ENCODE measurements at regions not wholly inside any gene's neighbourhood (a gene's known extent, or its start where the extent isn't known, plus 50 kb on each side); places are given as distances from the start of the nearest gene placed in this dataset.

DNA sequence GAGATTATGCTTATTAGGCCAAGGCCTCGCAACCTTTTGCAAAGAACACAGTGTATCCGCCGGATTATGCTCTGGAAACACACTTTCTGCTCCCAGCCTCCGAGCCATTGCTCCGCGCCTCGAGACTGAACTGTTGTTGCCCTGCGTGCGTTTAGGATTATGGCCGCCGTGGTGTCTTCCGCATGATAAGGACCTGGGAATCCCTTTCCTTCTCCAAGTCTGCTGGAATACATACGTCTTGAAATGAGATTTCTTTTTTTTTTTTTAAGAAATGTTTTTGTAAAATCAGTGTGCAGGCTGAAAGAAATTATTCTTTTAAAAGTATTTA is 89.8 kb upstream of the SOX1 start:
- TF ChIP-seq TP53 (CRISPR knock-in tag; IDR thresholded peaks at IDR 0.05) (no peak), ZC3H11A (IDR thresholded peaks at IDR 0.05) (no peak), RAD21 (conservative IDR thresholded peaks at IDR 0.05 in 1 of 2, IDR thresholded peaks at IDR 0.05 in 1 of 2) (no peak), GATA3 (IDR thresholded peaks at IDR 0.05; ENCODE audit: borderline replicate concordance) (no peak), JUN (IDR thresholded peaks at IDR 0.05) (no peak), MAZ (IDR thresholded peaks at IDR 0.05; ENCODE audit: borderline replicate concordance, low read depth, low read length) (no peak)
- Histone ChIP-seq H3K4me2 (no peak overlapping the region), H3K27ac (no peak overlapping the region), H3K4me1 (no peaks in the 10 kb centered on the region), H3K9me3 (no peaks in the 10 kb centered on the region), H3K4me3 (no peak overlapping the region)
- no peak for ATAC-seq
- no peak for DNase-seq (ENCODE audit: low read depth in 1 of 2, low spot score in 1 of 2)
- no peak for FAIRE-seq
- CTCF ChIA-PET = no interaction called here
- POLR2A ChIA-PET = no interaction called here
- 69% methylated on average over 13 of the region's 13 CpGs for WGBS (ENCODE audit: missing lambda C conversion rate)

DNA sequence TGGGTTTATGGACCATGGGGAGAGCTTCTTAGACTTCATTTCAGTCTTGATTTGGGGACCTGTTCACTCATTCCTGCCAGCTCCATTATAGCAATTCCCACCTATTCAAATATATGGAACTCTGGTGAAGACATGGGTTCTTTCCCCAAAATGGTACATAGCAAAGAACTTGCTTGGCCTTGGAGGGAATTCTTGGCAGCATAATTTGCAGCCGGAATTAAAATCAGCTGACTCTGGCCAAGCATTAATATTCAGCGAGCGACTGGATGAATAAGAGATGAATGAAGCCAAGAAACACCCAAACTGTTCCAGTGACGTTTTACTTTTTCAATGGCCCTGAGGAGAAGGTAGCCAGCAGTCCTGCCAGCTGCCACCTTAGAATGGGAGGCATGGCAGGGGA is 88.4 kb upstream of the SOX1 start:
- ChIA-PET CTCF (no interaction called here), POLR2A (no interaction called here)
- FAIRE-seq (no peak), DNase-seq (ENCODE audit: low read depth in 1 of 2, low spot score in 1 of 2) (no peak), ATAC-seq (no peak)
- Histone ChIP-seq H3K4me3 (no peak overlapping the region), H3K4me1 (no peaks in the 10 kb centered on the region), H3K27ac (no peak overlapping the region), H3K9me3 (no peaks in the 10 kb centered on the region), H3K4me2 (no peak overlapping the region)
- TF ChIP-seq MYC (IDR thresholded peaks at IDR 0.05; ENCODE audit: borderline replicate concordance, low read length) (no peak), NPAS2 (CRISPR knock-in tag; IDR thresholded peaks at IDR 0.05; ENCODE audit: borderline replicate concordance) (no peak), MAFK (IDR thresholded peaks at IDR 0.05; ENCODE audit: partially characterized antibody) (no peak), EHMT2 (IDR thresholded peaks at IDR 0.05; ENCODE audit: low read depth) (no peak), RFX5 (IDR thresholded peaks at IDR 0.05) (no peak), ESRRA (IDR thresholded peaks at IDR 0.05; ENCODE audit: borderline replicate concordance, low read length) (no peak), MAZ (IDR thresholded peaks at IDR 0.05; ENCODE audit: borderline replicate concordance, low read depth, low read length) (no peak), GATA3 (IDR thresholded peaks at IDR 0.05; ENCODE audit: borderline replicate concordance) (no peak)
- TF ChIP-seq, protein P1, sequence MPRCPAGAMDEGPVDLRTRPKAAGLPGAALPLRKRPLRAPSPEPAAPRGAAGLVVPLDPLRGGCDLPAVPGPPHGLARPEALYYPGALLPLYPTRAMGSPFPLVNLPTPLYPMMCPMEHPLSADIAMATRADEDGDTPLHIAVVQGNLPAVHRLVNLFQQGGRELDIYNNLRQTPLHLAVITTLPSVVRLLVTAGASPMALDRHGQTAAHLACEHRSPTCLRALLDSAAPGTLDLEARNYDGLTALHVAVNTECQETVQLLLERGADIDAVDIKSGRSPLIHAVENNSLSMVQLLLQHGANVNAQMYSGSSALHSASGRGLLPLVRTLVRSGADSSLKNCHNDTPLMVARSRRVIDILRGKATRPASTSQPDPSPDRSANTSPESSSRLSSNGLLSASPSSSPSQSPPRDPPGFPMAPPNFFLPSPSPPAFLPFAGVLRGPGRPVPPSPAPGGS (IDR thresholded peaks at IDR 0.05) = no peak
- WGBS (ENCODE audit: missing lambda C conversion rate) = 25% methylated on average over 4 of the region's 4 CpGs

DNA sequence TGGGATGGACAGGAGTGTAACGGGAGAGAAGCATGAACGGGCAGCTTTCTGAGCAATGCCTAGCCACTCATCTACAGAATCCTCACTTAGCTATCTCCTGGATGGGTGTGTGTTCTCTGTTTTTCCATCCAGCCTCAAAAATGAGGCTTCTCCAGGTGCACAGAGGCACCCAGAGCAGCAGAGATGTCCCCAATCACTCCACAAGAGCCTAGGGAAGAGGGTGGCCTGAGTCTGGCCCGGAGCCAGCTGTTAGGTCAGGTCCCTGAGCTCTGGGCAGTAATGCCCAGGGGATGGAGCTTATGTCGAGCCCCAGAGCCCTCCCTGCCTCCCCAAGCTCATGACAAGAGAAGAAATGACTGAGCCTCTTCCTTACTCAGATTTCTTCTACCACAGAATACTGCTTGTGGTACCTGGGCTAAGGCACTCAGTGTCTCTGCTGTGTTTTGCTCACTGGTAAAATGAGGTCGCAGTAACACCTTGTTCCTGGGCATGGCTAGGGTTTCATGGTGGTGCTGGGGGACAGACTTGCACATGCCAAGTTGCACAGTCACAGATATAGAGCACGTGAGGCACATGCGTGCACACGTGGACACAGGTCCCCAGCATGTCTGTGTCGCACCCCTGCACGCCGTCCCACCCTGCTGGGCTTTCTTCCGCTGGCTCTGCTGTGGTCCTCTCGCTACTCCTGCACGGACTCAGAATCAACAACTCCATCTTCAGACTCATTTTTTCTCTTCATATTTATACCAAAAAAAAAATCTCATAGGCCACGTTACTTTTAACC is 86.6 kb upstream of the SOX1 start:
- 21% methylated on average over 13 of the region's 15 CpGs for WGBS (ENCODE audit: missing lambda C conversion rate)
- FAIRE-seq = no peak
- CTCF ChIA-PET = interaction anchor here (1.0 kb wide), 1 partner anchor 40 kb away, joined by 3 read pairs; no protein-coding TSS in a partner anchor

More for the DNA sequence above, 86.6 kb upstream of the SOX1 start:
- POLR2A ChIA-PET = no interaction called here
- Histone ChIP-seq H3K4me2 (no peak overlapping the region), H3K4me1 (no peaks in the 10 kb centered on the region), H3K4me3 (no peak overlapping the region), H3K27ac (no peak overlapping the region), H3K9me3 (no peaks in the 10 kb centered on the region)
- DNase-seq (ENCODE audit: low read depth in 1 of 2, low spot score in 1 of 2) (no peak), ATAC-seq (no peak)
- TF ChIP-seq NR3C1 (IDR thresholded peaks at IDR 0.05) (no peak), RARB (CRISPR knock-in tag; IDR thresholded peaks at IDR 0.05) (no peak), ZNF302 (CRISPR knock-in tag; IDR thresholded peaks at IDR 0.05) (no peak), EHF (CRISPR knock-in tag; IDR thresholded peaks at IDR 0.05) (no peak), POLR2AphosphoS2 (conservative IDR thresholded peaks at IDR 0.05; ENCODE audit: low read length) (no peak), KDM5A (IDR thresholded peaks at IDR 0.05) (no peak), MYC (IDR thresholded peaks at IDR 0.05; ENCODE audit: borderline replicate concordance, low read length) (no peak), POLR2A (IDR thresholded peaks at IDR 0.05; ENCODE audit: low read length) (no peak), EP300 (IDR thresholded peaks at IDR 0.05) (no peak), RNF2 (IDR thresholded peaks at IDR 0.05; ENCODE audit: borderline replicate concordance, low read depth) (no peak), ESRRA (IDR thresholded peaks at IDR 0.05; ENCODE audit: borderline replicate concordance, low read length) (no peak), CBX8 (IDR thresholded peaks at IDR 0.05) (no peak), RFX5 (IDR thresholded peaks at IDR 0.05) (no peak), TP53 (CRISPR knock-in tag; IDR thresholded peaks at IDR 0.05) (no peak), NPAS2 (CRISPR knock-in tag; IDR thresholded peaks at IDR 0.05; ENCODE audit: borderline replicate concordance) (no peak)
- TF ChIP-seq, protein P2, sequence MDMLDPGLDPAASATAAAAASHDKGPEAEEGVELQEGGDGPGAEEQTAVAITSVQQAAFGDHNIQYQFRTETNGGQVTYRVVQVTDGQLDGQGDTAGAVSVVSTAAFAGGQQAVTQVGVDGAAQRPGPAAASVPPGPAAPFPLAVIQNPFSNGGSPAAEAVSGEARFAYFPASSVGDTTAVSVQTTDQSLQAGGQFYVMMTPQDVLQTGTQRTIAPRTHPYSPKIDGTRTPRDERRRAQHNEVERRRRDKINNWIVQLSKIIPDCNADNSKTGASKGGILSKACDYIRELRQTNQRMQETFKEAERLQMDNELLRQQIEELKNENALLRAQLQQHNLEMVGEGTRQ (IDR thresholded peaks at IDR 0.05) = no peak
- TF ChIP-seq, protein P3, sequence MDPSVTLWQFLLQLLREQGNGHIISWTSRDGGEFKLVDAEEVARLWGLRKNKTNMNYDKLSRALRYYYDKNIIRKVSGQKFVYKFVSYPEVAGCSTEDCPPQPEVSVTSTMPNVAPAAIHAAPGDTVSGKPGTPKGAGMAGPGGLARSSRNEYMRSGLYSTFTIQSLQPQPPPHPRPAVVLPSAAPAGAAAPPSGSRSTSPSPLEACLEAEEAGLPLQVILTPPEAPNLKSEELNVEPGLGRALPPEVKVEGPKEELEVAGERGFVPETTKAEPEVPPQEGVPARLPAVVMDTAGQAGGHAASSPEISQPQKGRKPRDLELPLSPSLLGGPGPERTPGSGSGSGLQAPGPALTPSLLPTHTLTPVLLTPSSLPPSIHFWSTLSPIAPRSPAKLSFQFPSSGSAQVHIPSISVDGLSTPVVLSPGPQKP (IDR thresholded peaks at IDR 0.05; ENCODE audit: low read depth, low read length) = no peak
- TF ChIP-seq, protein P4, sequence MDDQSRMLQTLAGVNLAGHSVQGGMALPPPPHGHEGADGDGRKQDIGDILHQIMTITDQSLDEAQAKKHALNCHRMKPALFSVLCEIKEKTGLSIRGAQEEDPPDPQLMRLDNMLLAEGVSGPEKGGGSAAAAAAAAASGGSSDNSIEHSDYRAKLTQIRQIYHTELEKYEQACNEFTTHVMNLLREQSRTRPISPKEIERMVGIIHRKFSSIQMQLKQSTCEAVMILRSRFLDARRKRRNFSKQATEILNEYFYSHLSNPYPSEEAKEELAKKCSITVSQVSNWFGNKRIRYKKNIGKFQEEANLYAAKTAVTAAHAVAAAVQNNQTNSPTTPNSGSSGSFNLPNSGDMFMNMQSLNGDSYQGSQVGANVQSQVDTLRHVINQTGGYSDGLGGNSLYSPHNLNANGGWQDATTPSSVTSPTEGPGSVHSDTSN (IDR thresholded peaks at IDR 0.05) = no peak

All from A549 (cell line).